GM18517 (cell line): ENCODE measurements at regions not wholly inside any gene's neighbourhood (a gene's known extent, or its start where the extent isn't known, plus 50 kb on each side); places are given as distances from the start of the nearest gene placed in this dataset.
A peak's percentile ranks its signal among the peaks of the same experiment; 100 is the strongest.
"Not testable (repeated sequence)": the region's sequence is repeated elsewhere in the genome, so short reads cannot be mapped to it uniquely, and the experiment has no call there.

Source experiments
- ATAC-seq: cut with Tn5 transposase; IDR thresholded peaks from one replicate; pipeline ENCODE4 v1.9.1; 2021; ENCODE audit warnings: mild to moderate bottlenecking, moderate library complexity; ENCODE audit not compliant: unreplicated experiment

GRCh38 chr4:155474758-155475157 is 98.0 kb upstream of the MAP9 start:
- ATAC-seq = no peak

DNA sequence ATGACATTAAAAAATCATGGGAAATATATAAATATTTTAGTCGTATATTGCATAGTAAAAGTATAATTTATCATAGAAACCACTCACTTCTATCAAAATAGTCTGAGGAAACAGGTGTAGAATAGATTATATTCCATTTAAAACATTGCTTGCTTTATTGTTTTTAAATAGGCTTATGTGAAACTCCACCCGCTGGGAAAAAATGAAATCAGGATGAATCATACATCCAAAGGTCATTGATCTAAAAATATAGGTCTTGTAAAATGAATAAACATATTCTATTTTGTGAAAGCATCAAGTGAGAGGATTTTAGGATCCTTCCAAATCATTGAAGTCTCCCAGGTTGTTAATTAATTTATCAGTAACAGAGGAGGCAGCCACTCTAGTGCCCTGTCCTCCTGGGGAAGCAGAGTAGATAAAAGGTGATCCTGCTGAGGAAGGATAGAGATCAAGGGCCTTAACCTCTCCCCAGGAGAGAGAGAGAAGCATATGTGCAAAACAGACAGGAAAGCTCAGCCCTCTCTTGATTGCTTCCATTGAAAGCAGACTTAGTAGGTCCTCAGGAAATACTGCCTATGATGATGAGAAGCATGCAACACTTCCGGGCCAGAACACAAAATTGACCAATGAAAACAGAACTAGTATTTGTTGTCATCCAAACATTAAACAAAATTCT is 96.8 kb upstream of the MAP9 start:
- ATAC-seq = no peak

GRCh38 chr4:155468282-155468681 is 91.5 kb upstream of the MAP9 start:
- no peak for ATAC-seq

DNA sequence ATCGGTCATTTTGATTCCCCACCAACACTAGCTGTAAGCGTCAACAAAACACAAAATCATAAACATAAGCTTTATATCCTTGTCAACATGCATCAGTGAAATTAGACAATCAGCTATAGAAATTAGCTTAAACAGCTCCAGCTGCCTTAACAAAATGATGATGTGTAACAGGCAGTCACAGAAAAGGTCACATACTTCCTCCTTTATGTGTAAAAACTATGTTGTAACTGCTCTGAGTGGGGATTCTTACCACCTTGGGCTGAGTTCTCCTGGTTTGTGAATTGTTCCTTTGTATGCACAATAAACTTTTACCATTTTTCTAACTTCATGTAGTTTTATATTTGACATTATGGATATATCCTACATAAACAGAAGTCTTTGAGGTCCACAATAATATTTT is 73.9 kb upstream of the MAP9 start:
- ATAC-seq = no peak

GRCh38 chr4:155445306-155445705 is 68.5 kb upstream of the MAP9 start:
- ATAC-seq = no peak

DNA sequence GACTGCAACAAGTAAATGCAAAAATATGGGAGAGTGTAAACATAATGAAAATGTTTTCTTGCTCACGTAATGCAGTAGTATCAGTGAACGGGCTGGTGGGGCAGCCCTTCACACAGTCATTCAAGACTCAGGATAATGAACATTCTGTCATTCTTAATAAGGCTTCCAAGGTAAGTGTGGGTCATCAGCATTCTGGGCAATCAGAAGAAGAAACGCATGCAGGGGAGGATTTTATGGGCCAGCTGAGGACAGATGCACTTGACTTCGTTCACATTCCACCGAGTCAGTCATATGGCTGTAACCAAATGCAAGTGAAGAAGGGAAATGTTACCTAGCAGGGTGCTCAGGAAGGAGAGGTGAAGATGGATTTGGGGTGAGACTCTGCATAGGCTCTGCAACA is 68.0 kb upstream of the MAP9 start:
- no peak for ATAC-seq

DNA sequence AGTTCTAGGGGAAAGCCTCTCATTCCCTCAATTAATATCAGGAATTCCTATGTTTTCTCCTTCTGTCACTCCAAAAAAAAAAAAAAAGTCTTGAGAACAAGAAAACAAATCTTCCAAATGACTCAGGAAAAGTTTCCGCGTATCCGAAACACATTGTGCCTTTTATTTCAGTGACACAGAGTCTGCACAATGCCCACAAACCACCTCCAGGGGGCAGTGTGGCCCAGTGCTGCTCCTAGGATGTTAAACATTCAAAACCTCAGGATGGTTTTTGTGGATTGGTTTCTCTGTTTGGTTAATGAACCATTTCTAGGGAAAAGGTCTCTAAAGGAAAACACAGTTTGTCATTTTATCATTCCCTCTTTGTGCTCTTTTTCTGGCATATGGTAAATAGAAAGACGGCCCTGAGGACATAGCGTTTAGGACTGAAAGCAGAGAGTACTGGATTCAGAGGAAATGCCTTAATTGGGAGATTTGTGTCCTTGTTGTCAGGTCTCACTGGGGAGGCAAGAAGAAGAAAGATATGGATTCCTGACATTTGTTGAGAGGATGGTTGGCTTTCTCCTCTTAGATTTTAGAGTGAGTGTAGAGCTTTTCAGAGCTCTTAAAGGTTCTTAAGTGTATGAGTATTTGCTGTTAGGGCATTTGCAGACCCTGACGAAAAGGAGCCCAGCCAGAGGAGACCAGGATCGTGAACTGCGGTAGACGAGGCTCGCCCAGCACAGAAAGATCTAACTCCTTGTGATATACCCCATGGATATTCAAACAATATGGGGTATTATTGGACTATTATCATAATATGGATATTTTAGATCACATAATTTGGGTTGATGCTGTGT is 65.7 kb upstream of the MAP9 start:
- peak; percentile 73 for ATAC-seq

GRCh38 chr4:155441475-155441874 is 64.7 kb upstream of the MAP9 start:
- ATAC-seq = no peak

- ATAC-seq = not testable (repeated sequence)
Measured at GRCh38 chr4:155439760-155440159, 63.0 kb upstream of the MAP9 start.

GRCh38 chr4:155434904-155435303 is 58.1 kb upstream of the MAP9 start:
- ATAC-seq = no peak

GRCh38 chr4:155434366-155434765 is 57.6 kb upstream of the MAP9 start:
- no peak for ATAC-seq

GRCh38 chr4:155433636-155434360 is 57.0 kb upstream of the MAP9 start:
- no peak for ATAC-seq

- ATAC-seq = no peak
Measured at GRCh38 chr4:155430895-155431795, 54.4 kb upstream of the MAP9 start.

DNA sequence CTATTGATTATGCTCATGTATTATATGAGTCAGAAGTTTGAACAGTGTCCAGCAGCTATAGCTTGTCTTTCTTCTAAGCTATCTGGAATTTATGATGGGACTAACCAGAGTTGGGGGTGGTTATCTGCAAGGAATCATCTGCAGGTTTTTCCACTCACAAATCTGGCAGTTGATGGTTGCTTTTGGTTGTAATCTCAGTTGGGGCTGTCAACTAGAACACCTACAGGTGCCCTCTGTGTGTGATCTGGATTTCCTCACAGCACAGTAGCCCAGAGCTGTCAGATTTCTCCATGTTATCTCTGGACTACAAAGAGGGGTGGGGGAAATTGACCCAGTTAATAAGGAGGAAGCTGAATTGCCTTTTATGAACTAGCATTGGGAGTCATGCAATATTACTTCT is 51.4 kb upstream of the MAP9 start:
- no peak for ATAC-seq

DNA sequence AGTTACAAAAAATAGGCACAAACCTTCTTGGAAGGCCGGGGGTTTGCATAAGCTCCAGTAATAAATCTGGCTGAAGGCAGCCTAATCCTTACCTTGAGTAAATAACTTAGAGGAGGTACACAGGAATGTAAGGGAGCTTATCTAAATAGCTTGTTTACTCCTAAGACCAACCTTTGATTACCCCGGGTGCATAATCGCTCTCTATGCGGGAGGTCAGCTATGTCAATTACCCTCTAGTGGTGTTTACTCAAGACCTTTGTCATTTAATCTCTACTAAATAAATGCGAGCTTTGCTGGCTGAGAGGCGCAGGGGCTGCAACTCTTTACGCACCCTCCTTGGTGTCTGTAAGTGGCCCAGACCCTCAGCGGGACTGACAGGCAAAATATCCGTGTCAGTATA is 50.2 kb upstream of the MAP9 start:
- no peak for ATAC-seq
